ENCODE measurements at regions not wholly inside any gene's neighbourhood (a gene's known extent, or its start where the extent isn't known, plus 50 kb on each side); places are given as distances from the start of the nearest gene placed in this dataset.

- no peaks in the 10 kb centered on the region for H3K27me3 ChIP-seq
- WGBS, 4 donors, result 46 to 62% (median 47%) methylated on average over 6 of the region's 6 CpGs
- H3K4me3 ChIP-seq, result no peak overlapping the region
- TF ChIP-seq CTCF (IDR thresholded peaks at IDR 0.05), result no peak
- TF ChIP-seq POLR2A (IDR thresholded peaks at IDR 0.05), result no peak
- no peaks in the 10 kb centered on the region for H3K36me3 ChIP-seq (replicated peaks in 1 of 2)
- peak overlapping the region in 3 of 5 donors; percentile 42 to 73 (median 57) for H3K27ac ChIP-seq
- H3K9me3 ChIP-seq (replicated peaks in 1 of 3), result no peaks in the 10 kb centered on the region
- peak in 2 of 7 donors; percentile 49 to 58 for DNase-seq
- peaks cover 0 to 18% of the 10 kb centered on the region in 2 donors for H3K4me1 ChIP-seq (replicated peaks in 1 of 2)
- intact Hi-C loops (cut with DNase I), result no loop called here
These were observed 142.9 kb upstream of the ZMIZ1 start for GRCh38 chr10:78925800-78926319.

GRCh38 chr10:78927257-78927995 is 141.3 kb upstream of the ZMIZ1 start:
- no peak for DNase-seq
- Histone ChIP-seq H3K36me3 (replicated peaks in 1 of 2) (no peaks in the 10 kb centered on the region), H3K27ac (no peak overlapping the region), H3K4me3 (no peak overlapping the region), H3K4me1 (replicated peaks in 1 of 2) (peaks cover 0 to 33% of the 10 kb centered on the region in 2 donors), H3K9me3 (replicated peaks in 1 of 3) (no peaks in the 10 kb centered on the region), H3K27me3 (no peaks in the 10 kb centered on the region)
- TF ChIP-seq CTCF (IDR thresholded peaks at IDR 0.05), result no peak
- no peak for TF ChIP-seq POLR2A (IDR thresholded peaks at IDR 0.05)
- intact Hi-C loops (cut with DNase I), result no loop called here
- 81 to 97% (median 93%) methylated on average over 5 to 11 of the region's 11 CpGs for WGBS, 4 donors

GRCh38 chr10:78928330-78928729 is 140.4 kb upstream of the ZMIZ1 start:
- Histone ChIP-seq H3K9me3 (replicated peaks in 1 of 3) (no peaks in the 10 kb centered on the region), H3K36me3 (replicated peaks in 1 of 2) (no peaks in the 10 kb centered on the region), H3K4me3 (no peak overlapping the region), H3K27ac (no peak overlapping the region), H3K27me3 (no peaks in the 10 kb centered on the region), H3K4me1 (replicated peaks in 1 of 2) (peaks cover 0 to 33% of the 10 kb centered on the region in 2 donors)
- WGBS, 4 donors, result 92 to 100% (median 95%) methylated on average over 3 of the region's 3 CpGs
- no peak for TF ChIP-seq CTCF (IDR thresholded peaks at IDR 0.05)
- TF ChIP-seq POLR2A (IDR thresholded peaks at IDR 0.05), result no peak
- no peak for DNase-seq
- intact Hi-C loops (cut with DNase I), result no loop called here

GRCh38 chr10:78929541-78929940 is 139.2 kb upstream of the ZMIZ1 start:
- no peak overlapping the region for H3K27ac ChIP-seq
- H3K27me3 ChIP-seq, result no peaks in the 10 kb centered on the region
- H3K36me3 ChIP-seq (replicated peaks in 1 of 2), result no peaks in the 10 kb centered on the region
- intact Hi-C loops (cut with DNase I), result no loop called here
- 76 to 100% (median 84%) methylated on average over 1 of the region's 1 CpG for WGBS, 4 donors
- no peak for TF ChIP-seq POLR2A (IDR thresholded peaks at IDR 0.05)
- no peak for TF ChIP-seq CTCF (IDR thresholded peaks at IDR 0.05)
- no peak overlapping the region for H3K4me3 ChIP-seq
- no peaks in the 10 kb centered on the region for H3K9me3 ChIP-seq (replicated peaks in 1 of 3)
- peaks cover 0 to 21% of the 10 kb centered on the region in 2 donors for H3K4me1 ChIP-seq (replicated peaks in 1 of 2)
- DNase-seq, result no peak
